ENCODE measurements at regions not wholly inside any gene's neighbourhood (a gene's known extent, or its start where the extent isn't known, plus 50 kb on each side); places are given as distances from the start of the nearest gene placed in this dataset.

GRCh38 chr21:18155508-18156193, 89.0 kb upstream of the CHODL start:
- no peaks in the 10 kb centered on the region for H3K9me3 ChIP-seq
- DNase-seq, result no peak
- ATAC-seq, result no peak
- no peaks in the 10 kb centered on the region for H3K36me3 ChIP-seq
- H3K27ac ChIP-seq, result no peak overlapping the region
- intact Hi-C loops (cut with DNase I), result no loop called here
- no peak for TF ChIP-seq CTCF (IDR thresholded peaks at IDR 0.05)
- H3K27me3 ChIP-seq (ENCODE audit: low read depth), result no peaks in the 10 kb centered on the region
- H3K4me3 ChIP-seq, result no peak overlapping the region
- no peaks in the 10 kb centered on the region for H3K4me1 ChIP-seq

- TF ChIP-seq CTCF (IDR thresholded peaks at IDR 0.05), result no peak
- intact Hi-C loops (cut with DNase I), result no loop called here
- ATAC-seq (no peak), DNase-seq (no peak)
- no peaks in the 10 kb centered on the region for H3K27me3 ChIP-seq (ENCODE audit: low read depth)
- H3K27ac ChIP-seq, result no peak overlapping the region
- no peaks in the 10 kb centered on the region for H3K9me3 ChIP-seq
- no peaks in the 10 kb centered on the region for H3K4me1 ChIP-seq
- no peak overlapping the region for H3K4me3 ChIP-seq
- H3K36me3 ChIP-seq, result no peaks in the 10 kb centered on the region
Observed at GRCh38 chr21:18153063-18153462, 91.6 kb upstream of the CHODL start.

GRCh38 chr21:18152371-18152770, 92.3 kb upstream of the CHODL start:
- H3K4me1 ChIP-seq, result no peaks in the 10 kb centered on the region
- DNase-seq, result no peak
- H3K27ac ChIP-seq, result no peak overlapping the region
- TF ChIP-seq CTCF (IDR thresholded peaks at IDR 0.05), result no peak
- ATAC-seq, result no peak
- no peaks in the 10 kb centered on the region for H3K9me3 ChIP-seq
- H3K27me3 ChIP-seq (ENCODE audit: low read depth), result no peaks in the 10 kb centered on the region
- H3K4me3 ChIP-seq, result no peak overlapping the region
- no peaks in the 10 kb centered on the region for H3K36me3 ChIP-seq
- intact Hi-C loops (cut with DNase I), result no loop called here

GRCh38 chr21:18151046-18151445, 93.6 kb upstream of the CHODL start:
- intact Hi-C loops (cut with DNase I), result no loop called here

GRCh38 chr21:18148401-18148800, 96.2 kb upstream of the CHODL start:
- H3K27ac ChIP-seq, result no peak overlapping the region
- intact Hi-C loops (cut with DNase I), result no loop called here
- no peak for TF ChIP-seq CTCF (IDR thresholded peaks at IDR 0.05)
- ATAC-seq (no peak), DNase-seq (no peak)
- H3K9me3 ChIP-seq, result no peaks in the 10 kb centered on the region
- no peaks in the 10 kb centered on the region for H3K4me1 ChIP-seq
- no peaks in the 10 kb centered on the region for H3K36me3 ChIP-seq
- H3K27me3 ChIP-seq (ENCODE audit: low read depth), result no peaks in the 10 kb centered on the region
- no peak overlapping the region for H3K4me3 ChIP-seq

More at GRCh38 chr21:18151046-18151445, 93.6 kb upstream of the CHODL start:
- Histone ChIP-seq H3K27ac (no peak overlapping the region), H3K4me1 (no peaks in the 10 kb centered on the region), H3K4me3 (no peak overlapping the region), H3K36me3 (no peaks in the 10 kb centered on the region), H3K9me3 (no peaks in the 10 kb centered on the region), H3K27me3 (ENCODE audit: low read depth) (no peaks in the 10 kb centered on the region)
- DNase-seq, result no peak
- ATAC-seq, result no peak
- no peak for TF ChIP-seq CTCF (IDR thresholded peaks at IDR 0.05)
